ENCODE measurements at regions not wholly inside any gene's neighbourhood (a gene's known extent, or its start where the extent isn't known, plus 50 kb on each side); places are given as distances from the start of the nearest gene placed in this dataset.
"Not testable (repeated sequence)": the region's sequence is repeated elsewhere in the genome, so short reads cannot be mapped to it uniquely, and the experiment has no call there.

DNA sequence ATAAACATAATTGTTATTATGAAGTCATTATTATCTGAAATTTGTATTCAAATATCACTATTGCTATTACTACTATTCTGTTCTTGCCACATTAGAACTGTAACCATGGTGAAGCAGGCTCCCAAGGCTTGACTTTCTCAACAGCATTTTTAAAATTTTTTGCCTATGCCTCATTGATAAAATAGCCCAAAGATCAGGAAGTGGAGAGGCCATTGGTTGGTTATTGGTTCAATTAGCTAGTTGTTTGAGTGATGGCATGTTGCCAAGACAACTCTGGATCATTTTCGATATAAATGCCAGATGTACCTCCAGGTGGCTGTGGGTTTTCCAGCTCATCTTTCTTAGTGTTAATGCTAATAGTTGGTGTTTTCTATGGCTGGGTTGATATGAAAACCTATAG lies 513.5 kb downstream of the TRIB2 start:
- ATAC-seq: no peak

DNA sequence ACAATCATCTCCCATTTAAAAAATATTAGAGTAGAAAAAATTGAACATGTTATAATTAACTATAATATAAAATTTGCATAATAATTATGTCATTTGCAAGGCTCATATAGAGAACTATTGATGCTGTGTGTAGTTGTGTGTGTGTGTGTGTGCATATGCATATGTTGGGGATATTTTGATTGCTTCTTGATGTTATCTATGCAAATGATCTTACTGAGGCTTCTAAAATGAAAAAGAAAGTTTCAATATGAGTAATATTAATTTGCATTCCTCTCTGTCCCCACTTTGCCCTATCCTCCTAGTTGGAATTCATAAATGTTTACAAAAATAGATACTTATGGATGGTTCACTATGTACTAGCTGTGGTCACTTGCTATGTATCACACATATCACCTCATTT lies 523.3 kb downstream of the TRIB2 start:
- ATAC-seq: no peak

DNA sequence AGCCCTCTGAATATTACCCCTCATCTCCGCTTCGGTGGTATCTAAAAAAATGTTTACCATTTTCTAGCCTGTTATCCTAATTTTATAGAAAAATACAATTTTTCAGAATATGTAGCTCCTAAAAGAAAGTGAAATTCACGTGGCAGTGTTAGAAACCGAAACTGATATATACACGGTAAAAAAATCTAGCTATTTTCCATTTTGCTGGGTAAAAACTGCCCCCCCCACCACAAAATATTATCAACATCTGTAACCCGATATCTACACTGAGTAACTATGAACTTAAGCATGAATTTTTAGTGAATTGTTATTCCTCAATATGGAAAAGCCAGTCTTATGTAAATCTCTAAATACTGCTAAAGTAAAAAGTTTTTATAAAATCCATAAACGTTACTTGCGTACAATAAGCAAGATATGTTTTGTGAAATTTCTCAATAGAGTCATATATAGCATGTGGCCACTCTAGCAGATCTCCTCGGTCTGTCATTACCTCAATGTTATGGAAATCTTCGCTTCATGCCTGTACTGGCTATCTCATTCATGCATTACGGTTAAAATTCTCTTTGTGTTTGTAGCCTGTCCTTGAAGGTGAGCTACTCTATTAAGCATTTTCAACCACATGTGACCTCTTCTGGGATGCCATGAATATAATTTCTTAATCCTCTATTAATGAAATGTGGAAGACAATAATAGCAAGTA lies 524.2 kb downstream of the TRIB2 start:
- ATAC-seq: no peak

DNA sequence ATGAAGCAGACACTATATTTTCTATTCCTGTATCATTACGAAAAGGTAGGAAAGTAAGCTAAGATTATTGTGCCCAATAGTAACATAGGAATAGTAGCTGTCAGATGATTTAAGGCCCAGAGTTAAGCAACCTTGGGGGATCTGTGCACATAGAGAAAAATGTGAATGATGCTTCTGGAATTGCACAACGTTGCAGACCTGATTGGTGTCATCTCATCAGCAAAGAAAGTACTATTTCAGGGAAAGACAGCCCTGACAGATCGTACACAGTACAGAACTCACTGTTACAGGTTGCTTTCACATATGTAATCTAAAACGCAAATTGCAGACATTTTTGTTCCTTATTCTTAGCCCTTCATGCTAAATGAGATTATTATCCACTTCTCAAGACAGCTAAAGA lies 535.9 kb downstream of the TRIB2 start:
- ATAC-seq: no peak

DNA sequence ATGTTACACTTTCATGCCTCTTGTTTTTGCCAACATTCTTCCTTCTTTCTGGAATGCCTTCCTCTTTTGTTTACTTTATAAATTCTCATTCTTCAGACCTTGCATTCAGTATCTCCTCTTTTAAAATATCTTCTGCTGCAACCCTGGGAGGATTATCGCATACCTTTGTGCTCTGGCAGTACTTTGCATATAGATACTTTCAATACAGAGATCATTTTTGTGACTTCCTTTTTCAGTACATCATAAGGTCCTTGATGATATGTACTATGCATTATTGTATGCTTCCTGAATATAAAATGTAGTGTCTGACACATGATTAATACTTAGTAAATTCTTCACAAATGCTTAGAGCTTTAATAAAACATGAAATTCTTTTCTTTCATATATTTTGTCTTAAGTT lies 538.7 kb downstream of the TRIB2 start:
- ATAC-seq: no peak

DNA sequence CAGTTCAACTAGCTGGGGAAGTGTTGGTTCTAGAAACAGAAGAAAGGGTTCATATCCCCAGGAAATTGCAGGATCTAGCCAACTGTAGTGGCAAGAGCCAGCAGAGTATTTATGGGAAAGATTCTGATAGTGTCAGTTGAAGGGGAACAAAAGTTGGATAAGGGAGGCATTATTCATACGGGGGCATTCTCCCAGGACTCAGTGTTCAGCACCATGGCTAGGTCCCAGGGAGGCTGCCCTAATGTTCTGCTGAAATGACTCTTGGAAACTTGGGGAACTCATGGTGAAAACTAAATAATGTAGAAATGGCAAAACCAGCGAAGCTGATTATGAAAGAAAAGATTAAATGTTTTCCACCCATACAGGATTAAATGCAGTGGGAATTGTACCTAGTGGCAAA lies 543.7 kb downstream of the TRIB2 start:
- no peak for ATAC-seq

DNA sequence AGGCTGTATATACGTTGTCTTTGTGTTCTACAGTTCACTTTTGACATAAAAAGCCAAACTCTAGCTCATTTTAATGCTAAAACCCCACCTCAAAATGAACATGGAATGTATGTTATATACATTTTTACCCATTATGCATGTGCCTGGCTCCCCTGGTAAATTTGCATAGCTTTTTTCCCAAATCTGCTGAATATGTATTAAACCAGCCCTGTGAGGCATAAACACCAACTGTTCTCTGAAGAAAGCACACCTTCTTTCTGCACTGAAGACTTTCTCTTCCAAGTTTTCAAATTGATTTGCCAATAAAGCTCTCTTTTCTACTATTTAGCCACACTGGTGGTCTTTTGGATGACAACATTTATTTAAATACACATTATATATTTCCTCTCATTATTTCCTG lies 549.4 kb downstream of the TRIB2 start:
- no peak for ATAC-seq

DNA sequence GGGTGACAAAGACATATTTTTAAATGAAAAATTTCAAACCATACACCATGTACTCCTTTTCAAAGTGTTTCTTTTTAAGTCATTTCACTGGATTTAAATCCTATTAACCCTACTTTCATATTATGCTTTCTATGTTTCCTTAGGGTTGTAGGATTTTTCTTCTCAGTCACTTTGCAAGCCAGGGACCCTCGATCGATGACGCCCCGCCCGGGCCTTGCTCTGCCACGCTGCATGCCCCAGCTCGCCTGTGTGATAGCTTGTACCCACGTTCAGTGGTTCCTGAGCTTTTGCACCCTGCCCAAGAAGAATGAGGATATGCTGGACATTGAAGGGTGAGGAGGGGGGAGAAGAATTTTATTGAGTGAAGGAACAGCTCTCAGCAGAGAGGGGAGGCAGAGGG lies 568.0 kb downstream of the TRIB2 start:
- no peak for ATAC-seq

DNA sequence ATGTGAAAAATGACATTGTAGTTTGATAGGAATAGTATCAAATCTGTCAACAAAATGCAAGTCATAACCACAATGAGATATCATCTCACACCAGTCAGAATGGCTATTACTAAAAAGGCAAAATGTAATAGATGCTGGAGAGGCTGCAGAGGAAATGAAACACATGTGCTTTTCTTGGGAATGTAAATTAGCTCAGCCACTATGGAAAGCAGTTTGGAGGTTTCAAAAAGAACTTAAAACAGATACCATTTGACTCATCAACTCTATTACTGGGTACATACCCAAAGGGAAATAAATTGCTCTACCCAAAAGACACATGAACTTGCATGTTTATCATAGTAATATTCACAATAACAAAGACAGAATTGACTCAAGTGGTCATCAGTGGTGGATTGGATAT lies 572.6 kb downstream of the TRIB2 start:
- ATAC-seq: no peak

DNA sequence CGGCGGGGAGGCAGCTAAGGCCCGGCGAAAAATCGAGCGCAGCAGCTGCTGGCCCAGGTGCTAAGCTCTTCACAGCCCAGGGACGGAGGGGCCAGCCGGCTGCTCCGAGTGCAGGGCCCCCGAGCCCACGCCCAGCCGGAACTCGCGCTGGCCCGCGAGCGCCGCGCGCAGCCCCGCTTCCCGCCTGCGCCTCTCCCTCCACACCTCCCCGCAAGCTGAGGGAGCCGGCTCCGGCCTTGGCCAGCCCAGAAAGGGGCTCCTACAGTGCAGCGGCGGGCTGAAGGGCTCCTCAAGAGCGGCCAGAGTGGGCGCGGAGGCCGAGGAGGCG lies 591.7 kb downstream of the TRIB2 start:
- not testable (repeated sequence) for ATAC-seq

DNA sequence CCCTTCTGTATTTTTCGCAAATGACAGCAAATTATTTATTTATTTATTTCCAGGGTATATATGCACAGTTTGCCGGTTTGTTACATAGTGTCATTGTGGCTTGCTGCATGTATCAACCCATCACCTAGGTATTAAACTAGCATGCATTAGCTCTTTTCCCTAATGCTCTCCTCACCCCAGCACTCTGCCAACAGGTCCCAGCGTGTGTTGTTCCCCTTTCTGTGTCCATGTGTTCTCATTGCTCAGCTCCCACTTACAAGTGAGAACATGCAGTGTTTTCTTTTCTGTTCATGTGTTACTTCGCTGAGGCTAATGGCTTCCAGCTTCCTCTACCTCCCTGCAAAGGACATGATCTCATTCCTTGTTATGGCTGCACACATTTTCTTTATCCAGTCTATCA lies 592.3 kb downstream of the TRIB2 start:
- ATAC-seq: no peak

DNA sequence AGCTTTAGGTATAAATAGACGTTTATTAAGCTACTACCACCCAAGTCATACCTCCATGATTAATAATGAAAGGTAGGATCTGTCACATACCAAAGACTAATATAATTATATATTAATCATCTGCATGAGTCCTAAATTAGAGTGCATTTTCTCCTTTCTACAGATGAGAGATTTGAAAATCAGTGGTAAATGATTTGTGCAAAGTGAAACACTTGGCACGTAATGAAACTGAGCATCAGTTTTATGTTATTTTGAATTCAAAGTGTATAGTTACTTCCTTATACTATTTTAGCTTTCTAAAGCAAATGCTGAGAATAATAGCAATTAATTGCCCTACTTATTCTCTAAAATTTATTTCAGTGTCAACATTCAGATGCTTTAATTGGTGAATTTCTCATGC lies 615.3 kb downstream of the TRIB2 start:
- no peak for ATAC-seq

DNA sequence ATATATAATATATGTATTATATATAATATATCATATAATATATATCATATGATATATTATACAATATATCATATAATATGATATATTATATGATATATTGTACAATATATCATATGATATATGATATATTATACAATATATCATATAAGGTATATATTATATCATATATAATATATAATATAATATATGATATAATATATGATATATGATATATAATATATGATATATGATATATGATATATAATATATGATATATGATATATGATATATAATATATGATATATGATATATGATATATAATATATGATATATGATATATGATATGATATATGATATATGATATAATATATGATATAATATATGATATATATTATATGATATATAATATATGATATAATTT lies 617.3 kb downstream of the TRIB2 start:
- ATAC-seq: not testable (repeated sequence)

DNA sequence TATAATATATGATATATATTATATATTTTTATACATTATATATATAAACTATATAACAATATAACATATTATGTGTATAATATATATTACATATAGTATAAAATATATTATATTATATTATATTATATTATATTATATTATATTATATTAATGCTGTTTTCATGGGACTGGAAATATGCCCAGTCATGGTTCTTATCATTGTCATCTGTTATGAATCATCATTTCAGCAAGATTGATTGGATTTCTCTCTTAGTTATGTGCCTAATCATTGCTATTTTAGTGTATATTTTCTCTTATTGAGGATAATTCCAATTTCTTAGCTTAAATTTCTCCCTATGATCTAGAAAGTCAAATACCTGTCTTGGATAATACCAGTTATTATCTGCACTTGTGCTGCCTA lies 617.8 kb downstream of the TRIB2 start:
- ATAC-seq: no peak

DNA sequence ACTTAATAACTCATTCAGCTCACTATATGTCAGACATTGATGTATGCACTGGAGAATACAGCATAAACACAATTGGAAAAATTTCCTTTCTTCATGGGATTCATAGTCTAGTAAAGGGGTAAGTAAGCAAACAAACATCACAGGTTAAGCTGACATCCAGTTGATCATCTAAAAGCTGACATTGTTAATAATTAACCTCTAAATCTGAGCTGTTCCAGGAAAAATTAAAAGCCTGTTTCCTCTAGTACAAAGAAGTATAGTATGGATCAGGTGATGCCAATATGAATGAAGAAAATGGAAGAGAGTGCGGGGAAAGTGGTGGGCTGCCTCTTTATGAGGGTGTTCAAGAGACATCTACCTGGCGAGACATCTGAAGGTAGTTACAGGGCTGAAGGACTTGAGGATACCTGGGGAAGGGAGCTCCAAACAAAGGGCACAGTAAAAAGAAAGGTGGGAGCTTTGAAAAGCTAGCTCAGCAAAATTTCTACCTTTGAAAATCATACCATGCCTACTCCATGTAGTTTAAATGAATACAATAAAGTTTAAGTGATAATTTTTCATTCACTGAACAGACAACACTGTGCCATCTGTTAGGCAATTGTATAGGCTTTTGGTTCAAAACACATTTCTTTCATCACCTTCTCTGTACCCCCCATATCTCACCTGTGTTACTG lies 619.3 kb downstream of the TRIB2 start:
- ATAC-seq: no peak

DNA sequence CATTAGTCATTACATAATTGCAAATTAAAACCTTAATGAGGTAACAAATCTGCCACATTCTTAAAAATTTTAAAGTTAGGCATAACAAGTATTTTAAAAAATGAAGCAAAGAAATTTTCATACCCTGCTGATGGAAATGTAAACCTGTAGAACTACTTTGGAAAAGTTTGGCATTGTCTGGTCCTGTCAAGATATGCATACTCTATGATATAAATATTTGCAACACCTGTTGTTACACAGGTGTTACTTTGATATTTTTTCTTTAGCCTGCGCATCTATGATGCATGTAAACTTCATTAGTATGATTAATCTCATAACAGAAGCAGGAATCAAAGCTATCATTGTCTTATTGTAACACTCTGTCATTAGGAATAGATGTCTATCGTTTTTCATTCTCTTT lies 634.3 kb downstream of the TRIB2 start:
- ATAC-seq: no peak

DNA sequence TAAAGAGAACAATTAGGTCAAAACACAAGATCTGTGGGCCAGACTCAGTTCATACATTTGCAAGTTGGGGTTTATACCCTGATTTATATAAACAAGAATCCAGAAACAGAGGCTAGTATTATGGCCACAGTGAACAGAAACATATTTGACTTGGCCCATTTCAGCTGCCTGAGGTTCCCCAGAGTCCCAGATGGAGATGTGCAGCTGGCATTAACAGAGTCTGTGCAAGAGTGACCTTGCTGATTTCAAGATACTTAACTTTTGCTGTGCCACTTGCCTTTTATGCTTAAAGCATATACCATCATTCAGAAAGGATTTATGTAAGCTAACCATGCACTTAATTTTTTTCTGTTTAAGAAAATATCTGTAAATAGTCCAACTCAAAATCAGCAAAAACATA lies 636.3 kb downstream of the TRIB2 start:
- ATAC-seq: no peak

DNA sequence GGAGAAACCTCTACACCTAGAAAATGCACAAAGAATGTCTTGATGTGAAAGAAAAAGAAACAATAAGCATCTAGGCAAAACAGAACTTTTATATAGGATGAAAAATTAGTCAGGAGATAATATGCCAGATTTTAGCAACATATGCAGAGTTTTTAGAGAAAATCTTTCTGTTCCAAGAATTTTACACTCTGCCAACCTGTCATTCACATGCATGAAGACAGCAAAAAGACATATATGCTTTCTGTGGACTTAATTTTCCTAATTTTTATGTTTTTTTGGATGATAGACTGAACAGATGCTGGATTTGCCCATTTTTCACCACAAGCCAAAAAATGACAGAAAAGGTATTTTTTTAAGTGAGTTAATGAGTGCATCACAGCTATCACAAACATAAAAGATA lies 637.3 kb downstream of the TRIB2 start:
- ATAC-seq: no peak

DNA sequence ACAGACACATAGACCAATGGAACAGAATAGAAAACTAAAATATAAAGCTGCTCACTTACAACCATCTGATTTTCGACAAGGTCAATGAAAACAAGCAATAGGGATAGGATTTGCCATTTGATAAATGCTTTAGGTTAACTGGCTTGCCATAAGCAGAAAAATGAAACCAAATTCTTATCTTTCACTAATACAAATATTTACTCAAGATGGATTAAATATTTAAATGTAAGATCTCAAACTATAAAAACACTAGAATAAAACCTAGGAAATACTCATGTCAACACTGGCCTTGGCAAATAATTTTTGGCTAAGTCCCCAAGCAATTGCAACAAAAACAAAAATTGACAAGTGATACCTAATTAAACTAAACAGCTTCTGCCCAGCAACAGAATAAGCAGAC lies 665.2 kb downstream of the TRIB2 start:
- ATAC-seq: not testable (repeated sequence)

DNA sequence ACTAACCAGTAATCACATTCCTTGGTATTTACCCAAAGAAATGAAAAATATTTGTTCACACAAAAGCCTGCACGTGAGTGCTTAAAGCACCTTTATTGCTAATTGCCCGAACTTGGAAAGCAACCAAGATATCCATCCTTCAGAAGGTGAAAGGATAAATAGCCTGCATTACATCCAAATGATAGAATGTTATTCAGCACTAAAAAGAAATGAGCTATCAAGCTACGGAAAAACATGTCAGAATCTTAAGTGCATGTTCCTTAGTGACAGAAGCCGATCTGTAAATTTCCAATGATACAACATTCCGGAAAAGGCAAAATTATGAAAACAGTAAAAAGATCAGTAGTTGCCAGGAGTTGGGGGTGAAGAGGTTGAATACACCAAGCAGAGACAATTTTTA lies 672.4 kb downstream of the TRIB2 start:
- ATAC-seq: not testable (repeated sequence)

DNA sequence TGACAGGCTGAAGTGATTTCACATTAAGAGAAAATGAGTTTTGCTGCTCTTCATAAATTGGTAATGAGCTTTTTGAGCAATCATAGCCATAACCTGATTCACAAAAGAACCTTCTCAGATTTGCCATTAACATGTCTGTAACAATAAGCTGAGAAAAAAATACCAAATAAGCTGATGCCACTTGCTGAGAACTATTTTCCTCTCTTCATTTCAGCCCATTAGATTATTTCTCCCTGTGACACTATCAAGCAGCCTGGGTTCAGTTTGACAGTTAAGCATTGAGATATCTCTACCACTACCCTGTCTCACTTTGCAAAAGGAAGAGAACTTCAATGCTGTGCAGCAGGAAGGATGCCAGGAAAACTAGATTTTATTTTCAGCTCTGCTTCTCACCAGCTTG lies 673.9 kb downstream of the TRIB2 start:
- no peak for ATAC-seq

DNA sequence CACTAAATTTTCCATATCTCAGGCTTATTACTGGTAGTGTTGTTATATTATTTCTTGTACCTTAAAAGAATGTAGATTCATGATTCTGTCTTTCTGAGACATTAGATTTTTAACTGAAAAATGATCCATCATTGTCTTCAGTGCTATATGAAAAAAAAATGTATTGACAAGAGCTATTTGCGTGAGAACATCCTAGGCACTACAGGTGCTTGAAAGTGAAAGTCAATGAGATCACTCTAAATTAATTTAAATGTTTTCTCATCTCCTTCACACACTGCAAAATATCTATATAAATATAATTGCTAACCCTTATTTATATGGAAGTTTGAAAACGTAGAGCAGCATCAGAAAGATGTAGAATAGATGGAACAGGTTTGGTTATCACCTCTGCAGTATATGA lies 684.6 kb downstream of the TRIB2 start:
- no peak for ATAC-seq

DNA sequence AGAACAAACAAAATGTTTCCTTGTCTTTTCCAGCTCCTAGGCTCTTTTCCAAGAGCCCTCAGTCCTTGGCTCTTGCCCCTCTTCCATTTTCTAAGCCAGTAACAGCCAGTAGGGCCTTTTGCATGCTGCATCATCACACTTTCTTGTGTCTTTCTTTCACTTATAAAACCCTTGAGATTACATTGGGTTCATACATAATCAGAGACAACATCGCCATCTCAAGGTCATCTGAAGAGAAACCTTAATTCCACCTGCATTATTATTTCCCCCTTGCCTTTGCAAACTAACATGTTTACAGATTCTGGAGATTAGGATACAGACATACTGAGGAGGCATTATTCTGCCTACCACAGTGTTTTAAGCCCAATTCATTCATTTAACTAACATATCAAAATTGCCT lies 697.3 kb downstream of the TRIB2 start:
- ATAC-seq: no peak

DNA sequence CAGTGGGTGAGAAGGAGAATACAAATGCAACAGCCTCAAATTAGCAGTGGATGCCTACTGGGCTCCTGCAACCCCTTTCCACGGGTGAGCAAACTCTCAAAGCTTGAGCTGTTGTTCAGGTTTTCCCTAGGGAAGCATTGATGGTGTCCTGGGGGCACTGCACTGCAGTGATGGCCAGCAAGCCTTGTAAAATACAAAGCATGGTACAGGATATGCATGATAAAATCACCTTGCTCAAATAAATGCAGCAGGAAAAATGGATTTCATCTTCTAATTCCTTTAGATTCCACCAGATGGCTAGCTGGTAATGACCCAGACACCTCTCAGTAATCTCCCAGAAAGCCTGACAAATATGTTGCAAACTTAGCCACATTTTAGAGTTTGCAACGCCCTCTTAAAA lies 698.2 kb downstream of the TRIB2 start:
- ATAC-seq: no peak

DNA sequence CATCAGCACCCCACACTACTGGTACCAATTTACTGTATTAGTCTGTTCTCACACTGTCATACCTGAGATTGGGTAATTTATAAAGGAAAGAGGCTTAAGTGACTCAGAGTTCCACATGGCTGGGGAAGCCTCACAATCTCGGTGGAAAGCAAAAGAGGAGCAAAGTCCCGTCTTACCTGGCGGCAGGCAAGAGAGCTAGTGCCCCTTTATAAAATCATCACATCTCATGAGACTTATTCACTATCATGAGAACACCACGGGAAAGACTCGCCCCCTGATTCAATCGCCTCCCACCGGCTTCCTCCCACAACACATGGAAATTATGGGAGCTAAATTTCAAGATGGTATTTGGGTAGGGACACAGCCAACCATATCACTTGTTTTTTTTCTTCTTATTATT lies 717.2 kb downstream of the TRIB2 start:
- no peak for ATAC-seq

All from activated CD4-positive, CD25-positive, alpha-beta regulatory T cell treated with anti-CD3 and anti-CD28 coated beads, Interleukin-2, amount 50 U/mL, for 24 hours (primary cell).